ENCODE measurements at regions not wholly inside any gene's neighbourhood (a gene's known extent, or its start where the extent isn't known, plus 50 kb on each side); places are given as distances from the start of the nearest gene placed in this dataset.

DNA sequence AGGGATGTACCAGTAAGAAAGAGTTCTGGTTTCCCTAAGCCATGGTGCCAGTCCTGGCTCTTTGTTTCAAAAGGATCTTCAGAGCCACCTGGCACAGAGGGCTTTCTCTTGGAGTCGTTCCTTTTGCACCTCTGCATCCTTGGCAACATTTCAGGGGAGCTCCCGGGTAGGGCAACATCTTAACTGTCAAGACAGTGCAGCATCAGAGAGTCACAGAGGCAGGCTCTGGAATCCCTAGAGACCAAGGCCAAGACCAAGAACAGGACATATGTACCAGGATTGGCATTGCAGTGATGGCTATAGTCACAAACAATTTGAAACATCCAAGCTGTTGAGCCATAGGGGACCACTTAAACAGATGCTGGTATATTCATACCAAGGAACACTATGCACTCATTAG, 129.4 kb upstream of the ADPGK start:
- no peak for TF ChIP-seq CTCF (IDR thresholded peaks at IDR 0.05)
- no peak for TF ChIP-seq POLR2A (IDR thresholded peaks at IDR 0.05)
- TF ChIP-seq POLR2AphosphoS5 (IDR thresholded peaks at IDR 0.05): no peak
